ENCODE measurements at regions not wholly inside any gene's neighbourhood (a gene's known extent, or its start where the extent isn't known, plus 50 kb on each side); places are given as distances from the start of the nearest gene placed in this dataset.

- Histone ChIP-seq H3K36me3 (ENCODE audit: control insufficient read depth in 3 of 3, insufficient read depth in 3 of 3, low read length in 3 of 3) (no peaks in the 10 kb centered on the region), H3K9me3 (ENCODE audit: control insufficient read depth in 3 of 3, low read length in 3 of 3) (no peaks in the 10 kb centered on the region), H3K4me3 (ENCODE audit: low read length in 3 of 3) (no peak overlapping the region), H3K9ac (ENCODE audit: low read depth in 1 of 3, low read length in 3 of 3) (no peak overlapping the region), H3K27ac (ENCODE audit: low read depth, low read length) (no peak overlapping the region), H3K27me3 (ENCODE audit: control insufficient read depth in 3 of 3, insufficient read depth in 3 of 3, low read length in 3 of 3) (no peaks in the 10 kb centered on the region), H3K4me1 (ENCODE audit: control insufficient read depth in 3 of 3, insufficient read depth in 3 of 3, low read length in 3 of 3) (no peaks in the 10 kb centered on the region)
These were observed 830.3 kb downstream of the BRINP1 start for GRCh38 chr9:118538959-118539358.

GRCh38 chr9:118553465-118553864, 815.8 kb downstream of the BRINP1 start:
- no peaks in the 10 kb centered on the region for H3K36me3 ChIP-seq (ENCODE audit: control insufficient read depth in 3 of 3, insufficient read depth in 3 of 3, low read length in 3 of 3)
- no peak overlapping the region for H3K27ac ChIP-seq (ENCODE audit: low read depth, low read length)
- H3K27me3 ChIP-seq (ENCODE audit: control insufficient read depth in 3 of 3, insufficient read depth in 3 of 3, low read length in 3 of 3), result no peaks in the 10 kb centered on the region
- no peak overlapping the region for H3K9ac ChIP-seq (ENCODE audit: low read depth in 1 of 3, low read length in 3 of 3)
- H3K9me3 ChIP-seq (ENCODE audit: control insufficient read depth in 3 of 3, low read length in 3 of 3), result no peaks in the 10 kb centered on the region
- no peak overlapping the region for H3K4me3 ChIP-seq (ENCODE audit: low read length in 3 of 3)
- no peaks in the 10 kb centered on the region for H3K4me1 ChIP-seq (ENCODE audit: control insufficient read depth in 3 of 3, insufficient read depth in 3 of 3, low read length in 3 of 3)

- no peaks in the 10 kb centered on the region for H3K36me3 ChIP-seq (ENCODE audit: control insufficient read depth in 3 of 3, insufficient read depth in 3 of 3, low read length in 3 of 3)
- H3K4me1 ChIP-seq (ENCODE audit: control insufficient read depth in 3 of 3, insufficient read depth in 3 of 3, low read length in 3 of 3), result no peaks in the 10 kb centered on the region
- no peak overlapping the region for H3K27ac ChIP-seq (ENCODE audit: low read depth, low read length)
These were observed 814.2 kb downstream of the BRINP1 start for GRCh38 chr9:118554987-118555386.

GRCh38 chr9:118558026-118558425, 811.2 kb downstream of the BRINP1 start:
- Histone ChIP-seq H3K9me3 (ENCODE audit: control insufficient read depth in 3 of 3, low read length in 3 of 3) (no peaks in the 10 kb centered on the region), H3K4me3 (ENCODE audit: low read length in 3 of 3) (no peak overlapping the region), H3K27ac (ENCODE audit: low read depth, low read length) (no peak overlapping the region), H3K9ac (ENCODE audit: low read depth in 1 of 3, low read length in 3 of 3) (no peak overlapping the region), H3K27me3 (ENCODE audit: control insufficient read depth in 3 of 3, insufficient read depth in 3 of 3, low read length in 3 of 3) (no peaks in the 10 kb centered on the region), H3K36me3 (ENCODE audit: control insufficient read depth in 3 of 3, insufficient read depth in 3 of 3, low read length in 3 of 3) (no peaks in the 10 kb centered on the region), H3K4me1 (ENCODE audit: control insufficient read depth in 3 of 3, insufficient read depth in 3 of 3, low read length in 3 of 3) (no peaks in the 10 kb centered on the region)

More at GRCh38 chr9:118554987-118555386, 814.2 kb downstream of the BRINP1 start:
- H3K9ac ChIP-seq (ENCODE audit: low read depth in 1 of 3, low read length in 3 of 3), result no peak overlapping the region
- H3K27me3 ChIP-seq (ENCODE audit: control insufficient read depth in 3 of 3, insufficient read depth in 3 of 3, low read length in 3 of 3), result no peaks in the 10 kb centered on the region
- H3K4me3 ChIP-seq (ENCODE audit: low read length in 3 of 3), result no peak overlapping the region
- no peaks in the 10 kb centered on the region for H3K9me3 ChIP-seq (ENCODE audit: control insufficient read depth in 3 of 3, low read length in 3 of 3)

GRCh38 chr9:118558891-118559290, 810.3 kb downstream of the BRINP1 start:
- Histone ChIP-seq H3K9ac (ENCODE audit: low read depth in 1 of 3, low read length in 3 of 3) (no peak overlapping the region), H3K36me3 (ENCODE audit: control insufficient read depth in 3 of 3, insufficient read depth in 3 of 3, low read length in 3 of 3) (no peaks in the 10 kb centered on the region), H3K9me3 (ENCODE audit: control insufficient read depth in 3 of 3, low read length in 3 of 3) (no peaks in the 10 kb centered on the region), H3K27me3 (ENCODE audit: control insufficient read depth in 3 of 3, insufficient read depth in 3 of 3, low read length in 3 of 3) (no peaks in the 10 kb centered on the region), H3K4me1 (ENCODE audit: control insufficient read depth in 3 of 3, insufficient read depth in 3 of 3, low read length in 3 of 3) (no peaks in the 10 kb centered on the region), H3K4me3 (ENCODE audit: low read length in 3 of 3) (no peak overlapping the region), H3K27ac (ENCODE audit: low read depth, low read length) (no peak overlapping the region)

- Histone ChIP-seq H3K9me3 (ENCODE audit: control insufficient read depth in 3 of 3, low read length in 3 of 3) (no peaks in the 10 kb centered on the region), H3K27me3 (ENCODE audit: control insufficient read depth in 3 of 3, insufficient read depth in 3 of 3, low read length in 3 of 3) (no peaks in the 10 kb centered on the region), H3K36me3 (ENCODE audit: control insufficient read depth in 3 of 3, insufficient read depth in 3 of 3, low read length in 3 of 3) (no peaks in the 10 kb centered on the region), H3K4me3 (ENCODE audit: low read length in 3 of 3) (no peak overlapping the region), H3K4me1 (ENCODE audit: control insufficient read depth in 3 of 3, insufficient read depth in 3 of 3, low read length in 3 of 3) (no peaks in the 10 kb centered on the region), H3K9ac (ENCODE audit: low read depth in 1 of 3, low read length in 3 of 3) (no peak overlapping the region), H3K27ac (ENCODE audit: low read depth, low read length) (no peak overlapping the region)
These were observed 808.2 kb downstream of the BRINP1 start for GRCh38 chr9:118561051-118561450.

- no peak overlapping the region for H3K27ac ChIP-seq (ENCODE audit: low read depth, low read length)
- no peaks in the 10 kb centered on the region for H3K4me1 ChIP-seq (ENCODE audit: control insufficient read depth in 3 of 3, insufficient read depth in 3 of 3, low read length in 3 of 3)
- H3K9me3 ChIP-seq (ENCODE audit: control insufficient read depth in 3 of 3, low read length in 3 of 3), result no peaks in the 10 kb centered on the region
- no peak overlapping the region for H3K9ac ChIP-seq (ENCODE audit: low read depth in 1 of 3, low read length in 3 of 3)
- no peak overlapping the region for H3K4me3 ChIP-seq (ENCODE audit: low read length in 3 of 3)
- no peaks in the 10 kb centered on the region for H3K27me3 ChIP-seq (ENCODE audit: control insufficient read depth in 3 of 3, insufficient read depth in 3 of 3, low read length in 3 of 3)
- no peaks in the 10 kb centered on the region for H3K36me3 ChIP-seq (ENCODE audit: control insufficient read depth in 3 of 3, insufficient read depth in 3 of 3, low read length in 3 of 3)
These were observed 805.6 kb downstream of the BRINP1 start for GRCh38 chr9:118563677-118564076.

- no peak overlapping the region for H3K9ac ChIP-seq (ENCODE audit: low read depth in 1 of 3, low read length in 3 of 3)
- H3K27me3 ChIP-seq (ENCODE audit: control insufficient read depth in 3 of 3, insufficient read depth in 3 of 3, low read length in 3 of 3), result no peaks in the 10 kb centered on the region
- no peak overlapping the region for H3K4me3 ChIP-seq (ENCODE audit: low read length in 3 of 3)
- H3K4me1 ChIP-seq (ENCODE audit: control insufficient read depth in 3 of 3, insufficient read depth in 3 of 3, low read length in 3 of 3), result no peaks in the 10 kb centered on the region
- no peaks in the 10 kb centered on the region for H3K9me3 ChIP-seq (ENCODE audit: control insufficient read depth in 3 of 3, low read length in 3 of 3)
- no peaks in the 10 kb centered on the region for H3K36me3 ChIP-seq (ENCODE audit: control insufficient read depth in 3 of 3, insufficient read depth in 3 of 3, low read length in 3 of 3)
- no peak overlapping the region for H3K27ac ChIP-seq (ENCODE audit: low read depth, low read length)
These were observed 801.4 kb downstream of the BRINP1 start for GRCh38 chr9:118567861-118568260.

- Histone ChIP-seq H3K4me1 (ENCODE audit: control insufficient read depth in 3 of 3, insufficient read depth in 3 of 3, low read length in 3 of 3) (no peaks in the 10 kb centered on the region), H3K4me3 (ENCODE audit: low read length in 3 of 3) (no peak overlapping the region), H3K27me3 (ENCODE audit: control insufficient read depth in 3 of 3, insufficient read depth in 3 of 3, low read length in 3 of 3) (no peaks in the 10 kb centered on the region), H3K27ac (ENCODE audit: low read depth, low read length) (no peak overlapping the region), H3K9ac (ENCODE audit: low read depth in 1 of 3, low read length in 3 of 3) (no peak overlapping the region), H3K36me3 (ENCODE audit: control insufficient read depth in 3 of 3, insufficient read depth in 3 of 3, low read length in 3 of 3) (no peaks in the 10 kb centered on the region), H3K9me3 (ENCODE audit: control insufficient read depth in 3 of 3, low read length in 3 of 3) (no peaks in the 10 kb centered on the region)
These were observed 800.5 kb downstream of the BRINP1 start for GRCh38 chr9:118568704-118569103.

- H3K9me3 ChIP-seq (ENCODE audit: control insufficient read depth in 3 of 3, low read length in 3 of 3), result no peaks in the 10 kb centered on the region
- H3K4me1 ChIP-seq (ENCODE audit: control insufficient read depth in 3 of 3, insufficient read depth in 3 of 3, low read length in 3 of 3), result no peaks in the 10 kb centered on the region
- H3K27me3 ChIP-seq (ENCODE audit: control insufficient read depth in 3 of 3, insufficient read depth in 3 of 3, low read length in 3 of 3), result no peaks in the 10 kb centered on the region
- no peak overlapping the region for H3K9ac ChIP-seq (ENCODE audit: low read depth in 1 of 3, low read length in 3 of 3)
- no peaks in the 10 kb centered on the region for H3K36me3 ChIP-seq (ENCODE audit: control insufficient read depth in 3 of 3, insufficient read depth in 3 of 3, low read length in 3 of 3)
- no peak overlapping the region for H3K4me3 ChIP-seq (ENCODE audit: low read length in 3 of 3)
- H3K27ac ChIP-seq (ENCODE audit: low read depth, low read length), result no peak overlapping the region
These were observed 800.1 kb downstream of the BRINP1 start for GRCh38 chr9:118569148-118569547.

- Histone ChIP-seq H3K27ac (ENCODE audit: low read depth, low read length) (no peak overlapping the region), H3K4me3 (ENCODE audit: low read length in 3 of 3) (no peak overlapping the region), H3K27me3 (ENCODE audit: control insufficient read depth in 3 of 3, insufficient read depth in 3 of 3, low read length in 3 of 3) (no peaks in the 10 kb centered on the region), H3K9me3 (ENCODE audit: control insufficient read depth in 3 of 3, low read length in 3 of 3) (no peaks in the 10 kb centered on the region), H3K4me1 (ENCODE audit: control insufficient read depth in 3 of 3, insufficient read depth in 3 of 3, low read length in 3 of 3) (no peaks in the 10 kb centered on the region), H3K9ac (ENCODE audit: low read depth in 1 of 3, low read length in 3 of 3) (no peak overlapping the region), H3K36me3 (ENCODE audit: control insufficient read depth in 3 of 3, insufficient read depth in 3 of 3, low read length in 3 of 3) (no peaks in the 10 kb centered on the region)
These were observed 799.2 kb downstream of the BRINP1 start for GRCh38 chr9:118570066-118570465.
